Activated CD8-positive, alpha-beta T cell treated with anti-CD3 and anti-CD28 coated beads for 36 hours (primary cell): ENCODE measurements at regions not wholly inside any gene's neighbourhood (a gene's known extent, or its start where the extent isn't known, plus 50 kb on each side); places are given as distances from the start of the nearest gene placed in this dataset.

Experiments used
- ATAC-seq: fragments of 200-7000 bp; cut with Tn5 transposase; one replicate; pipeline ENCODE4 v1.10.0; 2021; ENCODE audit warnings: mild to moderate bottlenecking, moderate library complexity
- CTCF ChIA-PET: fragments of 350-600 bp; sonication (Branson Sonifier 250); formaldehyde crosslinking; loops from one replicate; lab custom pipeline; 2021; ENCODE audit warnings: antibody characterized with exemption; lab: Charles Lee
- POLR2A ChIA-PET: fragments of 350-600 bp; sonication (Branson Sonifier 250); formaldehyde crosslinking; loops from one replicate; lab custom pipeline; 2021; ENCODE audit warnings: antibody characterized with exemption; lab: Charles Lee
- DNase-seq: peaks from one replicate; pipeline ENCODE4 v3.0.0-alpha.2; 2020
- H3K27ac Mint-ChIP-seq: one replicate; pipeline ENCODE4 v1.8.0; 2021; ENCODE audit warnings: mild to moderate bottlenecking, mixed read lengths
- H3K27me3 Mint-ChIP-seq: one replicate; pipeline ENCODE4 v1.8.0; 2021; ENCODE audit warnings: mixed read lengths
- H3K36me3 Mint-ChIP-seq: one replicate; pipeline ENCODE4 v1.8.0; 2021; ENCODE audit warnings: low read depth, mixed read lengths
- H3K4me1 Mint-ChIP-seq: one replicate; pipeline ENCODE4 v1.8.0; 2021; ENCODE audit warnings: low read depth, mixed read lengths
- H3K4me3 Mint-ChIP-seq: one replicate; pipeline ENCODE4 v1.8.0; 2021; ENCODE audit warnings: mild to moderate bottlenecking, moderate library complexity, mixed read lengths
- H3K9me3 Mint-ChIP-seq: one replicate; pipeline ENCODE4 v1.8.0; 2021; ENCODE audit warnings: mixed read lengths
- intact Hi-C: fragments of 100-400 bp; cut with micrococcal nuclease; formaldehyde crosslinking; loops from one replicate; pipeline ENCODE4 v1.10.0; 2022
- TF ChIP-seq, protein P1 (sequence below): fragments of 200-600 bp; IDR thresholded peaks from one replicate; pipeline ENCODE4 v1.8.0; 2022; ENCODE audit warnings: antibody characterized with exemption, mild to moderate bottlenecking

DNA sequence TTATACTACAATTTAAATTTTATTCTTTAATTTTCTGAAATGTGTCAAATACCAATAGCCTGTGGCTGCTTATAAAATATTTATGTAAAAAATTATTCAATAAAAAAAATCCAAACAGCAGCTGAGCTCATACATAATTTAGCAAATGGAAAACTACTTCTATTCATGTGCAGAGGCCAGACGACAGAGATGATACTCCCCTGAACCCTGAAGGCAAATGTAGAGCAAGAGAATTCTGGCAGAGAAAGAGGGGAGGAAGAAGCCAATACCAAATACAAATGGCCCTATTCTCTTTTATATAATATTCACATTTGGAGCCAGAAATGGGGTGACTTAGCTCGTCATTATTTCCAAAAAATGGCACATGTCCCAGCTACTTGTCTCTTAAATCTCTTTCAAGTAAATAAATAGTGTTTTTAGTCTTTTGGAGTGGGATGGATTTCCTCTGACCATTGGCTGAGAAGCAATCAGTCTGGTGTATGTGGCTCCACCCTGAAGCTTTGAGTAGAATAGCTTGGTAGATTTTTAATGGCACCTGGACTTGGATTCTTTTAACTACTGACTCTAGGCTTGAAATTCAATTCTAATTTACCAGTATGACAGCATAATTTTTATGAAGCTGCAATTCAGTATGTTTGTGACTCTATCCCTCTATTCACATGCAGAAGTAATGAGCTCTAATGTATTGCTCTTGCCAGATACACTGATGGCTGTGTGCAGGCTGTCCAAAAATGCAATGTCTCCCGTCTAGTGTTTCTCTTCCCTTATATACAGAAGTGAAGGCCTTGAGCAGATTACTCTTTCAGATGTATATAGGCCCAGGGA, 113.4 kb upstream of the SCAF11 start:
- TF ChIP-seq, protein P1, sequence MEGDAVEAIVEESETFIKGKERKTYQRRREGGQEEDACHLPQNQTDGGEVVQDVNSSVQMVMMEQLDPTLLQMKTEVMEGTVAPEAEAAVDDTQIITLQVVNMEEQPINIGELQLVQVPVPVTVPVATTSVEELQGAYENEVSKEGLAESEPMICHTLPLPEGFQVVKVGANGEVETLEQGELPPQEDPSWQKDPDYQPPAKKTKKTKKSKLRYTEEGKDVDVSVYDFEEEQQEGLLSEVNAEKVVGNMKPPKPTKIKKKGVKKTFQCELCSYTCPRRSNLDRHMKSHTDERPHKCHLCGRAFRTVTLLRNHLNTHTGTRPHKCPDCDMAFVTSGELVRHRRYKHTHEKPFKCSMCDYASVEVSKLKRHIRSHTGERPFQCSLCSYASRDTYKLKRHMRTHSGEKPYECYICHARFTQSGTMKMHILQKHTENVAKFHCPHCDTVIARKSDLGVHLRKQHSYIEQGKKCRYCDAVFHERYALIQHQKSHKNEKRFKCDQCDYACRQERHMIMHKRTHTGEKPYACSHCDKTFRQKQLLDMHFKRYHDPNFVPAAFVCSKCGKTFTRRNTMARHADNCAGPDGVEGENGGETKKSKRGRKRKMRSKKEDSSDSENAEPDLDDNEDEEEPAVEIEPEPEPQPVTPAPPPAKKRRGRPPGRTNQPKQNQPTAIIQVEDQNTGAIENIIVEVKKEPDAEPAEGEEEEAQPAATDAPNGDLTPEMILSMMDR, result no peak
- Mint-ChIP-seq H3K4me3 (no peak overlapping the region), H3K27ac (no peak overlapping the region), H3K9me3 (no peaks in the 10 kb centered on the region), H3K27me3 (no peaks in the 10 kb centered on the region), H3K4me1 (no peaks in the 10 kb centered on the region), H3K36me3 (no peaks in the 10 kb centered on the region)
- CTCF ChIA-PET, result interaction anchor here (1.1 to 2.4 kb wide), 2 partner anchors 15 to 21 kb away, joined by 3 to 8 read pairs; no protein-coding TSS in a partner anchor
- POLR2A ChIA-PET, result interaction anchor here (0.5 kb wide), 1 partner anchor 58 kb away, joined by 3 read pairs; no protein-coding TSS in a partner anchor
- no peak for ATAC-seq
- intact Hi-C loops, result no loop called here
- DNase-seq, result no peak

DNA sequence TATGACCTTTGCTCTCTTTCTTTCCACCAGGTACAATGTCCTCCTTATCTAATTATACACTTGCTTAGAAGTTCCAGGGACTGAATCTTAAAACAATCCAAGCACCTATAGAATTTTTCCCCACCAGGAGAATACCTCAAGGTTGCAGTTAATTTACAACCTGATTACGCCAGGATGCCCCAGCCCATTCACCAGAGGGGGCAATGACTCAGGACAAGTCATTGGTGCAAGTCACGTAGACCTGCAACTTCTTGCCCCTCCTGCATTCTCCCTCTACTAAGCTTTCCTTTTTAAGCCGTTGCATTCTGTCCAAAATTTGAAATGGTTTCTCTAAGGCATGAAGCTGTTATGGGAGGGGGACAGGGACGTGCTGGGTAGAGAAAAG, 111.1 kb upstream of the SCAF11 start:
- ATAC-seq (no peak), DNase-seq (no peak)
- H3K4me3 Mint-ChIP-seq, result no peak overlapping the region
- ChIA-PET CTCF (no interaction called here), POLR2A (no interaction called here)
- H3K27me3 Mint-ChIP-seq, result peaks cover 5% of the 10 kb centered on the region
- no peaks in the 10 kb centered on the region for H3K4me1 Mint-ChIP-seq
- H3K36me3 Mint-ChIP-seq, result no peaks in the 10 kb centered on the region
- TF ChIP-seq, protein P1, result no peak
- intact Hi-C loops, result no loop called here
- no peaks in the 10 kb centered on the region for H3K9me3 Mint-ChIP-seq
- H3K27ac Mint-ChIP-seq, result no peak overlapping the region

DNA sequence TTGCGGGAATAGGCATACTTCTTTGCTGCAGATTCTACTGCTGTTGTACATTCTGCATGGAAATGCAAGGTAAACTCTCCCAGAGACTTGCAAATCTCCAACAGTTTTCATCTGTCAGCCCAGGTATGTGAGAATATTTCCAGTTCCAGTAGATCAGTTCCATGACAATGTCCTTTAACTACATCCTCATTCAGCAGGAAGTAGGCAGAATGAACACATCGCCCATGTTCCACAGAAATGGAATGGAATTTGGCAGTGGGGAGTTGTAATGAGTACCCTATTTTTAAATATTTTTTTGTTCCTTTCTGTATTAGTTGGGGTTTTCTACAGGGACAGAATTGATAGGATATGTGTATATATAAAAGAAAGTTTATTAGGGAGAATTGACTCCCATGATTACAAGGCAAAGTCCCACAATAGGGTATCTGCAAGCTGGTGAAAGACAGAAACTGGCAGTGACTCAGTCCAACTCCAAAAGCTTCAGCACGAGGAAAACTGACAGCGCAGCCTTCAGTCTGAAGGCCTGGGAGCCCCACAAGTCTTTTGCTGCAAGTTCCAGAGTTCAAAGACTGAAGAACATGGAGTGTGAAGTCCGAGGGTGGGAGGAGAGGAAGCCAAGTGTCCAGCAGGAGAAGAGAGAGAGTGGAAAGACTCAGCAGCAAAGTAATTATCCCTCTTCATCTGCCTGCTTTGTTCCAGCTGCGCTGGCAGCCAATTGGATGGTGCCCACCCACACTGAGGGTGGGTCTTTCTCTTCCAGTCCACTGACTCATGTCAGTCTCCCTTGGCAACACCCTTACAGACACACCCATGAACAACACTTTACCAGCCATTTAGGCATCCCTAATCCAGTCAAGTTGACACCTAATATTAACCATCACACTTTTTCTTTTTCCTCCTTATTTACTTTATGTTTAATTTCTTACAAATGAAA, 110.4 kb upstream of the SCAF11 start:
- H3K27ac Mint-ChIP-seq, result no peak overlapping the region
- no peak for DNase-seq
- H3K27me3 Mint-ChIP-seq, result peaks cover 6% of the 10 kb centered on the region
- ChIA-PET CTCF (no interaction called here), POLR2A (no interaction called here)
- H3K36me3 Mint-ChIP-seq, result no peaks in the 10 kb centered on the region
- TF ChIP-seq, protein P1, result no peak
- H3K4me1 Mint-ChIP-seq, result no peaks in the 10 kb centered on the region
- intact Hi-C loops, result no loop called here
- no peak overlapping the region for H3K4me3 Mint-ChIP-seq
- no peak for ATAC-seq
- peaks cover 2% of the 10 kb centered on the region for H3K9me3 Mint-ChIP-seq

DNA sequence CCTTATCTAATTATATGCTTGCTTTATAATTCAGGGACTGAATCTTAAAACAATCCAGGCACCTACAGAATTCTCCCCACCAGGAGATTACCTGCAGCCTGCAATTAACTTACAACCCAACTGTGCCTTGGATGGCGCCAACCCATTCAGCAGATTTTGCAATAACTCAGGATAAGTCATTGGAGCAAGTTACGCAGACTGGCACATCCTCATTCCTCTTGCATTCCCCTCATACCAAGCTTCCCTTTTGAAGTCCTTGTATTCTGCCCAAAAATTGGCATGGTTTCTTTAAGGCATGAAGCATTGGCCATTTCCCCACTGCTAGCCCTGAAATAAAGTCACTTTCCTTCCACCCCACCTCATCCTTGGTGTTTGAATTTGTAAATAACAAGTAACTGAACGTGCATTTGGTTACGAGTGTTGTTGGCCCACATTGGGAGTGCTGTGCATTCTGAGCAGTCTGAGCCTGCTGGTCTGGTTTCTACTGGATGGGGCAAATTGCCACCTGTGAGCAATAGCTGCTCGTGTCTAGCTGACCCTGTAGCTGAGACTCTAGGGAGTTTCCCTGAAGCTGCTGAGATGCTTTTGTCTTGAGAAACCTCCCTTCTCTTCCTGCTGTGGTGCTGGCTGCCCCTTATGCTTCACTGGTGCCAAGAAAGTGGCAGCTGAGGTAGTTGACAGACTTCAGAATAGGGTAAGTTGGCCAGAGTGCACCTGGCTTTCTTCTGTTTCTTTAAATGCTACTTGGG, 99.2 kb upstream of the SCAF11 start:
- Mint-ChIP-seq H3K4me1 (no peaks in the 10 kb centered on the region), H3K4me3 (no peak overlapping the region), H3K9me3 (peaks cover 7% of the 10 kb centered on the region), H3K27ac (no peak overlapping the region), H3K27me3 (peaks cover 2% of the 10 kb centered on the region), H3K36me3 (peaks cover 2% of the 10 kb centered on the region)
- ChIA-PET CTCF (interaction anchor here (0.6 to 2.8 kb wide), 2 partner anchors 35 to 68 kb away, joined by 4 to 10 read pairs; no protein-coding TSS in a partner anchor), POLR2A (no interaction called here)
- DNase-seq, result no peak
- no peak for ATAC-seq
- TF ChIP-seq, protein P1, result no peak
- intact Hi-C loops, result no loop called here
